GM21381 (cell line): ENCODE measurements at regions not wholly inside any gene's neighbourhood (a gene's known extent, or its start where the extent isn't known, plus 50 kb on each side); places are given as distances from the start of the nearest gene placed in this dataset.

Experiments
- ATAC-seq: cut with Tn5 transposase; IDR thresholded peaks from one replicate; pipeline ENCODE4 v1.9.1; 2021; ENCODE audit warnings: mild to moderate bottlenecking, moderate library complexity; ENCODE audit not compliant: unreplicated experiment

- no peak for ATAC-seq
These were observed 543.9 kb downstream of the TDRD15 start for GRCh38 chr2:21667638-21668037.

GRCh38 chr2:21668078-21668710 is 544.4 kb downstream of the TDRD15 start:
- ATAC-seq: no peak

DNA sequence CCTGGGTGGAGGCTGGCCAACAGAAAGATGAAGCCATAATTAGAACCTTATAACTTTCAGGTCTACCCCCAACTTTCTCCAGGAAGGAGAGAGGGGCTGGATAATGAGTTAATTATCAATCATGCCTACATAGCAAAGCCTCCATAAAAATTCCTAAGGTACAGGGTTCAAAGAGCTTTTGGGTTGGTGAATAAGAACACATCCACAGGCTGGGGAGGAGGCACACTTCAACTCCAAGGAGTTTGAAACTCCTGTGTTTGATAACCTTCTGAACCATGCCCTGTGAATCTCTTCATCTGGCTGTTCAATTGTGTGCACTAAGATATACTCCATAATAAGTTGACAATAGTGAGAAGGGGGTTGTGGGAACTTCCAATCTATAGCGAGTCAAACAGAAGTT is 552.3 kb downstream of the TDRD15 start:
- no peak for ATAC-seq

GRCh38 chr2:21676676-21677075 is 552.9 kb downstream of the TDRD15 start:
- no peak for ATAC-seq

DNA sequence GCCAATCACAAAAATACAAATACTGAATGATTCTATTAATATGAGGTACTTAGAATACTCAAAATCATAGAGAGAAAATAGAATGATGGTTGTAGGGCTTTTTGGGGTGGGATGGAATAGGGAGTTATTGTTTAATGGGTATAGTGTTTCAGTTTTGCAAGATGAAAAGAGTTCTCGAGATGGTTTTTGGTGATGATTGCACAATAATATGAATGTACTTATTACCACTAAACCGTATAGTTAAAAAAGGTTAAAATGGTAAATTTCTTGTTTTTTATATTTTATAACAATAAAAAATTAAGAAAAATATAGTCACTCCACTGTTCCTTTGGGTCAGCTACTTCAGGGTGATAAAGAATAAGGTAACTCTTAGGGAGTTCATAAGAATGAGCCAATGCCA is 560.1 kb downstream of the TDRD15 start:
- no peak for ATAC-seq

DNA sequence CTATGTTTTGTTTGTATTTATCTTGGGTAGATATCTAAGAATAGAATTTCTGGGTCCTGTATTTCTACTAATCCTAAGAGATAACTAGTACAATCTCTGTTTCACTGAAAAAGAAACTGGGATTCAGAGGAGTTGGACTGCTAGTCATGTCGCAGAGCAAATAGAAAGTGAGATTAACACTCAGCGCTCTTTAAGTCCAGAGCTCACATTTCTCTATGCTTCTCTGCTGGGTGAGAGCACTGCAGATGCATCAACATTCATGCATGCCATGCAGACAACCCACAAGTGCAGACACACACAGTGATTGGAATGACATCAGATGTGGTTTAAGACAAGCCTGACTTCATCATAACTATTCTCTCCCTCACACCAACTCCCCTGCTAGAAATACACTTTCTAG is 563.8 kb downstream of the TDRD15 start:
- ATAC-seq: no peak

DNA sequence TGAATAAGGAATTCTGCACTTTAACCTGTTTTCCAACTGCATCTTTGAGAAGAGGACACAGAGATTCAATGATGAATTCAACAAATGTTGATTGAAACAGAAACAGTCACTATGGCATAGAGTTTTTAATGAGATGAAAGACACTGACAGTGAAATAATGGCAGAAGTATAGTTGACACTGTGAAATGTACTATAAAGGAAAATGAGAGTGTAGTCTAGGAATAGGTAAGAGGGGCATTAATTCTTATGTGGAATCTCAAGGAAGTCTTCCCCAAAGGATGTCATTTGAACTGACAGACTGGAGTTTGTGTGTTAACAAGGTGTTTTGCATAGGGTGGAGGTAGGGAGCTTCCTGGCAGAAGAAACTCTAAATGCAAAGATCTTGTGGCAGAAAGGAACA is 566.2 kb downstream of the TDRD15 start:
- ATAC-seq: no peak

DNA sequence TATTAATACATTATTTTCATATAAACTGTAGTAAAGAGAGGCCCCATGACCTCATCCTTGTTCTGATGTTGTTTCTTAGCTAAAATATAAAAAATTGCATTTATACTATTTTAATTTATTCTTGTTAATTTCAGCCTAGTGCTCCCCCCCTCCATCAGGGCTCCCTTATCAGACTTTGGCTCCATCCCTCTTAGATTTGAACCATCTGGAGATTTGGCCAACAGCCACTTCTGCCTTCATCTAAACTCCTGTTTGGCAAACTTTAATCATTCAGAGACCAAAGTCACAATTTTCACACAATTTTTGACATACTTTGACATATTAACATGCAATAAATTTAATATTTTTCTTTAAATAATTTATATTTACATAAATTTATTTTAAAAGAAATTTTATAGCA is 569.3 kb downstream of the TDRD15 start:
- ATAC-seq: no peak

- ATAC-seq: no peak
These were observed 570.5 kb downstream of the TDRD15 start for GRCh38 chr2:21694079-21694878.

- no peak for ATAC-seq
These were observed 573.1 kb downstream of the TDRD15 start for GRCh38 chr2:21696900-21697299.

- no peak for ATAC-seq
These were observed 576.9 kb downstream of the TDRD15 start for GRCh38 chr2:21700644-21701043.

- no peak for ATAC-seq
These were observed 586.3 kb downstream of the TDRD15 start for GRCh38 chr2:21710031-21710430.

- ATAC-seq: no peak
These were observed 586.7 kb downstream of the TDRD15 start for GRCh38 chr2:21710496-21710895.

DNA sequence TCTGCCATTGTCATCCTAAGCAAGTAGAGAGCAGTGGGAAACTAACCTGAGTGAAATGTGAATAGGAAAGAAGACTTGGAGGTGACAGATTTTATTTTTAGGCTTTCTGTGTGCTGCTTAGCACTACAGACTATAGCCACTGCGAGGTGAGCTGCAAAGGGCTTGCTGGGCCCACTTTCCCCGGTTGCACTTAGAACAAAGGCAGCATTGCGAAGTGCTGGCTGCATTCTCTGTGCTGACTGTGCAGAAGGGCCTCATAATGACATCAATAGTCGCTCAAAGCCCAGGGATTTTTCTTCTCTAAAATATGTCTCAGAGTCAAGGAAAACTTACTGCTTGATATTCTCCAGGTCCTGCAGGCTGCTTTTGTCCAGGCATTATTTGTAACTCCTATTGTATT is 592.1 kb downstream of the TDRD15 start:
- no peak for ATAC-seq

GRCh38 chr2:21727101-21727500 is 603.3 kb downstream of the TDRD15 start:
- ATAC-seq: no peak

DNA sequence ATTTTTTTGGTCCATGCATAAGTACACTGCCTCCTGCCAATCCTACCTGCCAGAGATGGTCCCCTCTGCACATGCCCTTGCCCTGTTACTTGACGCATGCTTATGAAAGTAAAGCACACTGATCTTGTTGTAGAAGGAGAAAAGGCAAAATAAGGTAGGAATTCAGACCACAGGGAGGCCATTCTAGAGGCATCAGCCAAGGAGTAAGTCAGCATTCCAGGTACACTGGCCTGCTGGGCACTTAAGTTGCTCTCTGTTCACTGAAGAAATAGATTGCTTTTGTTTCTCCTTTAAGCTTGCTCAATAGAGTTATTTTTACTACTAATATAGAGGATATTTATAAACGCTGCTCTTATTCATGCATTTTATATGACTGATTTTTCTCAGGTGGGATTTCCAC is 604.4 kb downstream of the TDRD15 start:
- ATAC-seq: no peak

DNA sequence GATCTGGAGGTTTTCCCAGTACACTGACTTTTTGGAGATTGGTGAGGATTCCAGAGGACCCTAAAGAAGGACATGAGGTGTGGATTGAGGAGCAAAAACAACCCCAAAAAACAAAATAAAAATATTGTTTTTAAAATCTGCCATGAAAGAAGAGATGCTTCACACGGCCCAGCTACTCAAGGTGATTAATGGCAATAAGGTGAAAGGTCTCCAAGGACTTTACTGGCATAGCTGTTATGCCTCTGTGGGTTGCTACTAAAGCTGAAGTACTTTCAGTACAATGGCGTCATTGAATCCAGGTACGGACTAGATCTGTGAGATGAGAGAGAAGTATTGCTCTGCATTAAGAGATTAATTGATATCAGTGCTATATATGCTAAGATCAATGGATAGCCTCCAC is 606.4 kb downstream of the TDRD15 start:
- ATAC-seq: no peak

DNA sequence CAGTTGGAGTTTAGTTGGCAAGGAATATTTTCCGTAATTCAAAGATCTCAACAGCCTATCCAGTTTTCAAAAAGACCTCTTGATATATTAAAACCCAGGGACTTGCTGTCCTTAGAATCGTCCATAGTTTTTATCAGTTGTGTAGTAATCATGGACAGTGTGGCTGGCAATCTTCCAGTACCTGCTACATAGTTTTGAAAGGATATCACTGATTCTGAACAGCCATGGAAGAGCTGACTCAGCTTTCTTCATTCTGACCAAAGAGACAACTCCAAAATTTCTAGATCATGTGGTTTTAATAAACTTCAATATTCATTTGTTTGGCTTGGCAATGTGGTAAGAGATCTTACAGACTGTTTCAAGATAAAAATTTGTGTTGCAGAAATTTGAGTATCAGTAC is 616.7 kb downstream of the TDRD15 start:
- ATAC-seq: no peak

DNA sequence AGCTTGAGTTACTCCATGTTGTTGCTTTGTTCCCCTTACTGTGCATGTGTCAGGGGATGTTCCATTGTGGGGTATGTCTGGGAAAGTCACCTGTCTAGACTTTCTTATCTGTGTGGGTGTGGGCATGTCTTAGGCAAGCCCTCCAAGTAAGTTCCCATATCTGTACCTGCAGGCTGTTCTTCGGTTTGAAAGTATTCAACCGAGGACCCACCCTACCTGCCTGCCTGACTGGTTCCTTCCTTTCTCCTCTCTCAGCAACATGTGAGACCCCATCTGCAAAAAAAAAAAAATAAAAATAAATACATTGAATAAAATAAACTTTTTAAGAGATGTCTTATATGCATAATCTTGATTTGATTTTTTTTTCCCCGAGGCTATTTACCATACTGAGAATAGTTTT is 622.7 kb downstream of the TDRD15 start:
- no peak for ATAC-seq

GRCh38 chr2:21748501-21748900 is 624.7 kb downstream of the TDRD15 start:
- no peak for ATAC-seq

GRCh38 chr2:21754164-21754788 is 630.5 kb downstream of the TDRD15 start:
- no peak for ATAC-seq

DNA sequence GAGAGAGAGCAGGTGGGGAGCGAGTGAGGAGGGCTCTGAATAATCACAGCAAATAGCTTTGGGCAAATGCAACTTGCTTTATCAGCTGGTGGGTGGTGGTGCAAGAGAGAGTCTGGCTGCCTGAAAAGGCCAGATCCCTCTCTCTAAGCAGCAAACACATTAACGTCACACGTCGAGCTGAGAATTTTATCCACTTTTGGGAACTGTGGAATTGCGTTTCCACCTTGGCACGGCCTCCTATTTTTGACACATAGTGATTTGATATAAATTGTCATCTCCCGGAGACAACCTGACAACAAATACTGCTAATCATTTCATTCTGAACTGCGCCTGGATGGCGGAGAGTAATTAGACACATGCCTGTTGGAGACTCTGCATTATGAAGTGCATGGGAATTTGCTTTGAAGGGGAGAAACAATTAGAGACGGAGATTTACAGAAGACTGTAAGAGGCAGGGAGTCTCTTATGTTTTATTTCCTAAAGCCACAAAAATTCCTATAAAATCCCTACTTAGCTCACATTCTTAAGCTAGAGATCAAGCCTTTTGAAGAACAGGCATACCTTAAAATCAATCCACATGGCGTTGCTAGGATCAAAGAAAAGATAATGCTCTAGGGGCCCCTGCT is 634.1 kb downstream of the TDRD15 start:
- ATAC-seq: no peak
